M059J (cell line): ENCODE measurements at regions not wholly inside any gene's neighbourhood (a gene's known extent, or its start where the extent isn't known, plus 50 kb on each side); places are given as distances from the start of the nearest gene placed in this dataset.
A peak's percentile ranks its signal among the peaks of the same experiment; 100 is the strongest.

ENCODE experiments used
- DNase-seq: peaks from one replicate; pipeline ENCODE4 v3.0.0-alpha.2; 2012; ENCODE audit warnings: low read depth

GRCh38 chr6:163775313-163775712 is 360.8 kb downstream of the QKI start:
- no peak for DNase-seq

GRCh38 chr6:163774485-163774884 is 360.0 kb downstream of the QKI start:
- no peak for DNase-seq

GRCh38 chr6:163773646-163774045 is 359.1 kb downstream of the QKI start:
- no peak for DNase-seq

- no peak for DNase-seq
Measured at GRCh38 chr6:163772701-163773100, 358.2 kb downstream of the QKI start.

GRCh38 chr6:163771180-163771579 is 356.7 kb downstream of the QKI start:
- DNase-seq, result no peak

GRCh38 chr6:163768905-163769304 is 354.4 kb downstream of the QKI start:
- DNase-seq, result no peak

- DNase-seq, result no peak
Measured at GRCh38 chr6:163766936-163767335, 352.4 kb downstream of the QKI start.

- no peak for DNase-seq
Measured at GRCh38 chr6:163765335-163765734, 350.8 kb downstream of the QKI start.

- peak; percentile 29 for DNase-seq
Measured at GRCh38 chr6:163764565-163764964, 350.0 kb downstream of the QKI start.

GRCh38 chr6:163761481-163761880 is 347.0 kb downstream of the QKI start:
- no peak for DNase-seq

GRCh38 chr6:163760860-163761259 is 346.3 kb downstream of the QKI start:
- DNase-seq, result no peak

GRCh38 chr6:163759542-163759941 is 345.0 kb downstream of the QKI start:
- DNase-seq, result peak; percentile 34

- no peak for DNase-seq
Measured at GRCh38 chr6:163757520-163757919, 343.0 kb downstream of the QKI start.

GRCh38 chr6:163756079-163756478 is 341.6 kb downstream of the QKI start:
- no peak for DNase-seq

GRCh38 chr6:163754866-163755265 is 340.3 kb downstream of the QKI start:
- no peak for DNase-seq

- no peak for DNase-seq
Measured at GRCh38 chr6:163753430-163753829, 338.9 kb downstream of the QKI start.

GRCh38 chr6:163752446-163752845 is 337.9 kb downstream of the QKI start:
- no peak for DNase-seq

GRCh38 chr6:163751032-163751525 is 336.6 kb downstream of the QKI start:
- DNase-seq, result no peak

- DNase-seq, result no peak
Measured at GRCh38 chr6:163750431-163751031, 336.0 kb downstream of the QKI start.

- DNase-seq, result no peak
Measured at GRCh38 chr6:163748886-163749285, 334.4 kb downstream of the QKI start.

GRCh38 chr6:163748036-163748435 is 333.5 kb downstream of the QKI start:
- no peak for DNase-seq

GRCh38 chr6:163747058-163747457 is 332.5 kb downstream of the QKI start:
- DNase-seq, result peak; percentile 16

GRCh38 chr6:163745536-163746400 is 331.2 kb downstream of the QKI start:
- DNase-seq, result peak; percentile 94
